ENCODE measurements at regions not wholly inside any gene's neighbourhood (a gene's known extent, or its start where the extent isn't known, plus 50 kb on each side); places are given as distances from the start of the nearest gene placed in this dataset.

- Histone ChIP-seq H3K36me3 (ENCODE audit: control insufficient read depth in 2 of 2, insufficient read depth in 1 of 2, low read length in 2 of 2) (no peaks in the 10 kb centered on the region), H3K4me3 (ENCODE audit: low read depth, low read length) (no peak overlapping the region), H3K9me3 (ENCODE audit: control insufficient read depth, insufficient read depth, low read depth, low read length) (no peaks in the 10 kb centered on the region), H3K4me1 (ENCODE audit: control insufficient read depth, insufficient read depth, low read length) (no peaks in the 10 kb centered on the region), H3K27ac (ENCODE audit: extremely low read depth, low read depth, low read length) (no peak overlapping the region)
- TF ChIP-seq ZNF555 (tag by site-specific recombination; conservative IDR thresholded peaks at IDR 0.05) (no peak), PRDM1 (tag by site-specific recombination; IDR thresholded peaks at IDR 0.05) (no peak), ZNF174 (tag by site-specific recombination; IDR thresholded peaks at IDR 0.05) (no peak), ZNF830 (tag by site-specific recombination; IDR thresholded peaks at IDR 0.05; ENCODE audit: low read depth) (no peak), ZNF645 (tag by site-specific recombination; IDR thresholded peaks at IDR 0.05) (no peak), ZNF670 (tag by site-specific recombination; IDR thresholded peaks at IDR 0.05; ENCODE audit: low read depth) (no peak), PRDM6 (tag by site-specific recombination; IDR thresholded peaks at IDR 0.05) (no peak), ZNF335 (tag by site-specific recombination; conservative IDR thresholded peaks at IDR 0.05) (no peak), ZBTB10 (tag by site-specific recombination; IDR thresholded peaks at IDR 0.05) (no peak), FEZF1 (tag by site-specific recombination; IDR thresholded peaks at IDR 0.05) (no peak)
- ChIA-PET CTCF (interaction anchor here (0.6 to 0.7 kb wide), 2 partner anchors 50 to 785 kb away, joined by 3 to 8 read pairs; no protein-coding TSS in a partner anchor), POLR2A (no interaction called here)
Measured at GRCh38 chr12:78725033-78725432, 139.5 kb upstream of the SYT1 start.

- Histone ChIP-seq H3K9me3 (ENCODE audit: control insufficient read depth, insufficient read depth, low read depth, low read length) (no peaks in the 10 kb centered on the region), H3K27ac (ENCODE audit: extremely low read depth, low read depth, low read length) (no peak overlapping the region), H3K4me1 (ENCODE audit: control insufficient read depth, insufficient read depth, low read length) (no peaks in the 10 kb centered on the region), H3K36me3 (ENCODE audit: control insufficient read depth in 2 of 2, insufficient read depth in 1 of 2, low read length in 2 of 2) (no peaks in the 10 kb centered on the region), H3K4me3 (ENCODE audit: low read depth, low read length) (no peak overlapping the region)
- CTCF ChIA-PET: interaction anchor here (0.6 kb wide), 1 partner anchor 9 kb away, joined by 3 read pairs; no protein-coding TSS in a partner anchor
- POLR2A ChIA-PET: no interaction called here
- TF ChIP-seq RBAK (tag by site-specific recombination; IDR thresholded peaks at IDR 0.05) (no peak), ZNF157 (tag by site-specific recombination; IDR thresholded peaks at IDR 0.05) (no peak)
Measured at GRCh38 chr12:78725951-78726580, 138.5 kb upstream of the SYT1 start.

GRCh38 chr12:78726854-78727253 lies 137.7 kb upstream of the SYT1 start:
- ChIA-PET CTCF (interaction anchor here (0.6 kb wide), 1 partner anchor 11 kb away, joined by 3 read pairs; no protein-coding TSS in a partner anchor), POLR2A (no interaction called here)
- no peaks in the 10 kb centered on the region for H3K36me3 ChIP-seq (ENCODE audit: control insufficient read depth in 2 of 2, insufficient read depth in 1 of 2, low read length in 2 of 2)
- no peak for TF ChIP-seq ZNF670 (tag by site-specific recombination; IDR thresholded peaks at IDR 0.05; ENCODE audit: low read depth)
- TF ChIP-seq ZBTB6 (tag by site-specific recombination; IDR thresholded peaks at IDR 0.05): no peak
- no peak for TF ChIP-seq ZBTB21 (tag by site-specific recombination; IDR thresholded peaks at IDR 0.05)
- no peak for TF ChIP-seq ZNF146 (tag by site-specific recombination; IDR thresholded peaks at IDR 0.05)
- TF ChIP-seq ZNF223 (tag by site-specific recombination; IDR thresholded peaks at IDR 0.05): no peak
- TF ChIP-seq ZBTB10 (tag by site-specific recombination; IDR thresholded peaks at IDR 0.05): no peak
- no peak for TF ChIP-seq KLF7 (tag by site-specific recombination; IDR thresholded peaks at IDR 0.05; ENCODE audit: borderline replicate concordance)
- no peak for TF ChIP-seq ZNF416 (tag by site-specific recombination; IDR thresholded peaks at IDR 0.05)
- TF ChIP-seq TRIM28 (IDR thresholded peaks at IDR 0.05; ENCODE audit: borderline replicate concordance, low read length): no peak
- TF ChIP-seq YY1 (tag by site-specific recombination; IDR thresholded peaks at IDR 0.05): no peak
- TF ChIP-seq ZNF248 (tag by site-specific recombination; IDR thresholded peaks at IDR 0.05): no peak
- TF ChIP-seq ZNF214 (tag by site-specific recombination; IDR thresholded peaks at IDR 0.05; ENCODE audit: borderline replicate concordance): no peak

More at GRCh38 chr12:78726854-78727253, 137.7 kb upstream of the SYT1 start:
- no peak overlapping the region for H3K4me3 ChIP-seq (ENCODE audit: low read depth, low read length)
- no peak overlapping the region for H3K27ac ChIP-seq (ENCODE audit: extremely low read depth, low read depth, low read length)
- H3K9me3 ChIP-seq (ENCODE audit: control insufficient read depth, insufficient read depth, low read depth, low read length): no peaks in the 10 kb centered on the region
- H3K4me1 ChIP-seq (ENCODE audit: control insufficient read depth, insufficient read depth, low read length): no peaks in the 10 kb centered on the region

Measured in HEK293 (cell line).